Immature natural killer cell (primary cell): ENCODE measurements at regions not wholly inside any gene's neighbourhood (a gene's known extent, or its start where the extent isn't known, plus 50 kb on each side); places are given as distances from the start of the nearest gene placed in this dataset.

Experiments used
- DNase-seq, 3 donors: peaks; one replicate each; pipeline ENCODE4 v3.0.0; 2022; ENCODE audit warnings: mixed read lengths in 1 of 3
- H3K27ac Mint-ChIP-seq, 6 donors: one replicate each; pipeline ENCODE4 v1.8.0; 2020; ENCODE audit warnings: mixed read lengths in 6 of 6, mild to moderate bottlenecking in 5 of 6, inconsistent platforms in 4 of 6, moderate library complexity in 3 of 6
- H3K27me3 Mint-ChIP-seq, 3 donors: one replicate each; pipeline ENCODE4 v1.8.0; 2020 to 2021; ENCODE audit warnings: low read depth in 3 of 3, mild to moderate bottlenecking in 3 of 3, mixed read lengths in 3 of 3, moderate library complexity in 3 of 3, inconsistent platforms in 1 of 3
- H3K36me3 Mint-ChIP-seq, 3 donors: one replicate each; pipeline ENCODE4 v1.8.0; 2020; ENCODE audit warnings: mixed read lengths in 3 of 3, inconsistent platforms in 2 of 3, mild to moderate bottlenecking in 2 of 3
- H3K4me1 Mint-ChIP-seq, 2 donors: one replicate each; pipeline ENCODE4 v1.8.0; 2020; ENCODE audit warnings: inconsistent platforms in 2 of 2, mild to moderate bottlenecking in 2 of 2, mixed read lengths in 2 of 2, moderate library complexity in 1 of 2
- H3K4me3 Mint-ChIP-seq, 5 donors: one replicate each; pipeline ENCODE4 v1.8.0; 2020; ENCODE audit warnings: mild to moderate bottlenecking in 5 of 5, mixed read lengths in 5 of 5, inconsistent platforms in 3 of 5, moderate library complexity in 3 of 5
- H3K9me3 Mint-ChIP-seq, 6 donors: one replicate each; pipeline ENCODE4 v1.8.0; 2020; ENCODE audit warnings: mild to moderate bottlenecking in 6 of 6, mixed read lengths in 6 of 6, inconsistent platforms in 4 of 6, moderate library complexity in 3 of 6

GRCh38 chr17:77882481-77883212 is 75.9 kb upstream of the TNRC6C start:
- Mint-ChIP-seq H3K27me3 (peaks cover 9 to 23% (median 19%) of the 10 kb centered on the region in 3 donors), H3K9me3 (no peaks in the 10 kb centered on the region), H3K27ac (peak overlapping the region; percentile 96 to 100 (median 99)), H3K36me3 (no peaks in the 10 kb centered on the region), H3K4me3 (peak overlapping the region; percentile 86 to 96 (median 90)), H3K4me1 (peaks cover 85 to 96% of the 10 kb centered on the region in 2 donors)
- DNase-seq, result peak; percentile 95 to 97 (median 95)

GRCh38 chr17:77883213-77883650 is 75.3 kb upstream of the TNRC6C start:
- H3K36me3 Mint-ChIP-seq, result no peaks in the 10 kb centered on the region
- peaks cover 88 to 96% of the 10 kb centered on the region in 2 donors for H3K4me1 Mint-ChIP-seq
- no peak for DNase-seq
- peak overlapping the region in 1 of 5 donors; percentile 45 for H3K4me3 Mint-ChIP-seq
- H3K27ac Mint-ChIP-seq, result peak overlapping the region; percentile 96 to 100 (median 99)
- peaks cover 9 to 29% (median 25%) of the 10 kb centered on the region in 3 donors for H3K27me3 Mint-ChIP-seq
- no peaks in the 10 kb centered on the region for H3K9me3 Mint-ChIP-seq

GRCh38 chr17:77884019-77884418 is 74.5 kb upstream of the TNRC6C start:
- H3K4me3 Mint-ChIP-seq, result peak overlapping the region; percentile 25 to 64 (median 50)
- peaks cover 86 to 96% of the 10 kb centered on the region in 2 donors for H3K4me1 Mint-ChIP-seq
- peak overlapping the region; percentile 94 to 100 (median 99) for H3K27ac Mint-ChIP-seq
- no peak for DNase-seq
- H3K9me3 Mint-ChIP-seq, result no peaks in the 10 kb centered on the region
- H3K27me3 Mint-ChIP-seq, result peaks cover 9 to 31% (median 28%) of the 10 kb centered on the region in 3 donors
- H3K36me3 Mint-ChIP-seq, result no peaks in the 10 kb centered on the region

- Mint-ChIP-seq H3K4me1 (peaks cover 81 to 89% of the 10 kb centered on the region in 2 donors), H3K4me3 (peak overlapping the region in 1 of 5 donors; percentile 48), H3K27ac (peak overlapping the region; percentile 96 to 100 (median 99)), H3K27me3 (peaks cover 9 to 31% (median 28%) of the 10 kb centered on the region in 3 donors), H3K36me3 (no peaks in the 10 kb centered on the region), H3K9me3 (no peaks in the 10 kb centered on the region)
- no peak for DNase-seq
These were observed 73.4 kb upstream of the TNRC6C start for GRCh38 chr17:77884967-77885641.

GRCh38 chr17:77885678-77886386 is 72.7 kb upstream of the TNRC6C start:
- Mint-ChIP-seq H3K36me3 (no peaks in the 10 kb centered on the region), H3K9me3 (no peaks in the 10 kb centered on the region), H3K4me3 (peak overlapping the region in 3 of 5 donors; percentile 42 to 90 (median 84)), H3K27ac (peak overlapping the region; percentile 82 to 100 (median 96)), H3K4me1 (peaks cover 74 to 82% of the 10 kb centered on the region in 2 donors), H3K27me3 (peaks cover 9 to 31% (median 25%) of the 10 kb centered on the region in 3 donors)
- no peak for DNase-seq

- Mint-ChIP-seq H3K9me3 (no peaks in the 10 kb centered on the region), H3K4me3 (peak overlapping the region; percentile 43 to 93 (median 84)), H3K36me3 (no peaks in the 10 kb centered on the region), H3K27me3 (peaks cover 9 to 31% (median 27%) of the 10 kb centered on the region in 3 donors), H3K27ac (peak overlapping the region; percentile 94 to 100 (median 97)), H3K4me1 (peaks cover 69 to 77% of the 10 kb centered on the region in 2 donors)
- DNase-seq, result no peak
These were observed 72.1 kb upstream of the TNRC6C start for GRCh38 chr17:77886387-77886728.

GRCh38 chr17:77887110-77887463 is 71.4 kb upstream of the TNRC6C start:
- Mint-ChIP-seq H3K27ac (peak overlapping the region; percentile 94 to 100 (median 97)), H3K4me1 (peaks cover 61 to 69% of the 10 kb centered on the region in 2 donors), H3K4me3 (peak overlapping the region; percentile 84 to 93 (median 90)), H3K36me3 (no peaks in the 10 kb centered on the region), H3K27me3 (peaks cover 5 to 25% (median 22%) of the 10 kb centered on the region in 3 donors), H3K9me3 (no peaks in the 10 kb centered on the region)
- no peak for DNase-seq

- H3K4me1 Mint-ChIP-seq, result peaks cover 56 to 64% of the 10 kb centered on the region in 2 donors
These were observed 70.8 kb upstream of the TNRC6C start for GRCh38 chr17:77887464-77888241.

GRCh38 chr17:77888242-77889134 is 70.0 kb upstream of the TNRC6C start:
- Mint-ChIP-seq H3K4me3 (peak overlapping the region; percentile 84 to 93 (median 90)), H3K4me1 (peaks cover 50 to 60% of the 10 kb centered on the region in 2 donors), H3K9me3 (no peaks in the 10 kb centered on the region), H3K27me3 (peaks cover 0 to 17% (median 15%) of the 10 kb centered on the region in 3 donors), H3K36me3 (no peaks in the 10 kb centered on the region), H3K27ac (peak overlapping the region; percentile 94 to 100 (median 97))
- DNase-seq, result no peak

More at GRCh38 chr17:77887464-77888241, 70.8 kb upstream of the TNRC6C start:
- Mint-ChIP-seq H3K27ac (peak overlapping the region; percentile 94 to 100 (median 97)), H3K4me3 (peak overlapping the region; percentile 84 to 93 (median 90)), H3K9me3 (no peaks in the 10 kb centered on the region), H3K27me3 (peaks cover 2 to 19% (median 17%) of the 10 kb centered on the region in 3 donors), H3K36me3 (no peaks in the 10 kb centered on the region)
- peak; percentile 87 to 90 (median 88) for DNase-seq

GRCh38 chr17:77889135-77889505 is 69.4 kb upstream of the TNRC6C start:
- peak overlapping the region in 4 of 5 donors; percentile 13 to 50 (median 23) for H3K4me3 Mint-ChIP-seq
- H3K27ac Mint-ChIP-seq, result peak overlapping the region; percentile 31 to 100 (median 84)
- H3K36me3 Mint-ChIP-seq, result no peaks in the 10 kb centered on the region
- H3K9me3 Mint-ChIP-seq, result no peaks in the 10 kb centered on the region
- H3K27me3 Mint-ChIP-seq, result peaks cover 0 to 18% (median 15%) of the 10 kb centered on the region in 3 donors
- DNase-seq, result no peak
- H3K4me1 Mint-ChIP-seq, result peaks cover 44 to 58% of the 10 kb centered on the region in 2 donors

GRCh38 chr17:77889866-77890760 is 68.4 kb upstream of the TNRC6C start:
- Mint-ChIP-seq H3K9me3 (no peaks in the 10 kb centered on the region), H3K27ac (peak overlapping the region in 2 of 6 donors; percentile 26 to 100), H3K4me1 (peaks cover 34 to 48% of the 10 kb centered on the region in 2 donors), H3K27me3 (peaks cover 0 to 19% (median 15%) of the 10 kb centered on the region in 3 donors), H3K36me3 (no peaks in the 10 kb centered on the region), H3K4me3 (no peak overlapping the region)
- DNase-seq, result no peak
